ENCODE measurements at regions not wholly inside any gene's neighbourhood (a gene's known extent, or its start where the extent isn't known, plus 50 kb on each side); places are given as distances from the start of the nearest gene placed in this dataset.

- no peak for DNase-seq
- intact Hi-C loops (cut with DNase I) = no loop called here
Measured at GRCh38 chr6:23600118-23600517, 525.9 kb upstream of the NRSN1 start.

GRCh38 chr6:23601811-23602345, 524.1 kb upstream of the NRSN1 start:
- intact Hi-C loops (cut with DNase I) = no loop called here
- DNase-seq = no peak

GRCh38 chr6:23608931-23609435, 517.0 kb upstream of the NRSN1 start:
- intact Hi-C loops (cut with DNase I) = no loop called here
- no peak for DNase-seq

- peak in 25 of 42 donors; percentile 4 to 50 (median 16) for DNase-seq
- intact Hi-C loops (cut with DNase I) = no loop called here
Measured at GRCh38 chr6:23611776-23612381, 514.1 kb upstream of the NRSN1 start.

- intact Hi-C loops (cut with DNase I) = no loop called here
Measured at GRCh38 chr6:23618366-23618765, 507.6 kb upstream of the NRSN1 start.

GRCh38 chr6:23620911-23621401, 505.1 kb upstream of the NRSN1 start:
- DNase-seq = no peak
- intact Hi-C loops (cut with DNase I) = no loop called here

More at GRCh38 chr6:23618366-23618765, 507.6 kb upstream of the NRSN1 start:
- DNase-seq = no peak

- intact Hi-C loops (cut with DNase I) = no loop called here
- DNase-seq = no peak
Measured at GRCh38 chr6:23630726-23631635, 495.0 kb upstream of the NRSN1 start.

- peak; percentile 24 to 83 (median 67) for DNase-seq
Measured at GRCh38 chr6:23633996-23634395, 492.0 kb upstream of the NRSN1 start.

GRCh38 chr6:23635150-23635549, 490.9 kb upstream of the NRSN1 start:
- intact Hi-C loops (cut with DNase I) = no loop called here
- DNase-seq = no peak

More at GRCh38 chr6:23633996-23634395, 492.0 kb upstream of the NRSN1 start:
- intact Hi-C loops (cut with DNase I) = no loop called here

- intact Hi-C loops (cut with DNase I) = no loop called here
Measured at GRCh38 chr6:23637296-23637695, 488.7 kb upstream of the NRSN1 start.

GRCh38 chr6:23642849-23643248, 483.2 kb upstream of the NRSN1 start:
- DNase-seq = peak in 1 of 42 donors; percentile 11
- intact Hi-C loops (cut with DNase I) = no loop called here

More at GRCh38 chr6:23637296-23637695, 488.7 kb upstream of the NRSN1 start:
- peak in 9 of 42 donors; percentile 13 to 63 (median 27) for DNase-seq

- intact Hi-C loops (cut with DNase I) = no loop called here
- no peak for DNase-seq
Measured at GRCh38 chr6:23647045-23647444, 479.0 kb upstream of the NRSN1 start.

GRCh38 chr6:23650676-23651075, 475.3 kb upstream of the NRSN1 start:
- intact Hi-C loops (cut with DNase I) = no loop called here
- DNase-seq = peak in 41 of 42 donors; percentile 30 to 83 (median 62)

- no peak for DNase-seq
- intact Hi-C loops (cut with DNase I) = no loop called here
Measured at GRCh38 chr6:23654745-23655144, 471.3 kb upstream of the NRSN1 start.

- intact Hi-C loops (cut with DNase I) = no loop called here
- no peak for DNase-seq
Measured at GRCh38 chr6:23655525-23655924, 470.5 kb upstream of the NRSN1 start.

GRCh38 chr6:23656255-23657194, 469.5 kb upstream of the NRSN1 start:
- peak in 40 of 42 donors; percentile 9 to 82 (median 44) for DNase-seq
- intact Hi-C loops (cut with DNase I) = no loop called here

- peak in 37 of 42 donors; percentile 19 to 80 (median 58) for DNase-seq
- intact Hi-C loops (cut with DNase I) = no loop called here
Measured at GRCh38 chr6:23659125-23659524, 466.9 kb upstream of the NRSN1 start.

- intact Hi-C loops (cut with DNase I) = no loop called here
- no peak for DNase-seq
Measured at GRCh38 chr6:23661549-23661948, 464.5 kb upstream of the NRSN1 start.

GRCh38 chr6:23663096-23663495, 462.9 kb upstream of the NRSN1 start:
- DNase-seq = no peak
- intact Hi-C loops (cut with DNase I) = no loop called here

Data from head of caudate nucleus (tissue), 42 donors.